Cardiac fibroblast (primary cell): ENCODE measurements at regions not wholly inside any gene's neighbourhood (a gene's known extent, or its start where the extent isn't known, plus 50 kb on each side); places are given as distances from the start of the nearest gene placed in this dataset.
A peak's percentile ranks its signal among the peaks of the same experiment; 100 is the strongest.

Source experiments
- DNase-seq, 2 donors: peaks; one replicate each; pipeline versions ENCODE4 v3.0.0 to v3.0.0-alpha.2; 2010; ENCODE audit warnings: low read depth in 2 of 2
- H3K4me3 ChIP-seq, 2 donors: replicated peaks in 1 of 2; 1 replicate in 1 of 2; 2 replicates in 1 of 2; pipeline ENCODE4 v1.5.1; 2011; ENCODE audit warnings: low read depth in 2 of 2, low read length in 2 of 2, mild to moderate bottlenecking in 2 of 2, moderate library complexity in 1 of 2
- CTCF ChIP-seq: IDR thresholded peaks from one replicate; pipeline ENCODE4 v1.5.1; 2011; ENCODE audit warnings: low read depth, mild to moderate bottlenecking, low read length, inconsistent platforms

GRCh38 chr21:14842601-14843000 lies 222.2 kb downstream of the NRIP1 start:
- no peak for DNase-seq
- no peak for TF ChIP-seq CTCF
- H3K4me3 ChIP-seq, result no peak overlapping the region

- DNase-seq, result no peak
- no peak for TF ChIP-seq CTCF
- H3K4me3 ChIP-seq, result no peak overlapping the region
Measured at GRCh38 chr21:14841511-14842472, 223.0 kb downstream of the NRIP1 start.

GRCh38 chr21:14838400-14838799 lies 226.4 kb downstream of the NRIP1 start:
- no peak overlapping the region for H3K4me3 ChIP-seq
- TF ChIP-seq CTCF, result no peak

GRCh38 chr21:14836950-14837349 lies 227.8 kb downstream of the NRIP1 start:
- peak in 1 of 2 donors; percentile 62 for DNase-seq

More at GRCh38 chr21:14838400-14838799, 226.4 kb downstream of the NRIP1 start:
- DNase-seq, result no peak

GRCh38 chr21:14833666-14834351 lies 231.0 kb downstream of the NRIP1 start:
- no peak for TF ChIP-seq CTCF
- no peak overlapping the region for H3K4me3 ChIP-seq
- DNase-seq, result no peak

More at GRCh38 chr21:14836950-14837349, 227.8 kb downstream of the NRIP1 start:
- TF ChIP-seq CTCF, result no peak
- no peak overlapping the region for H3K4me3 ChIP-seq

- no peak overlapping the region for H3K4me3 ChIP-seq
- TF ChIP-seq CTCF, result no peak
- no peak for DNase-seq
Measured at GRCh38 chr21:14833241-14833640, 231.6 kb downstream of the NRIP1 start.
